K562 (cell line): ENCODE measurements at regions not wholly inside any gene's neighbourhood (a gene's known extent, or its start where the extent isn't known, plus 50 kb on each side); places are given as distances from the start of the nearest gene placed in this dataset.

Source experiments
- ATAC-seq: fragments of 200-7000 bp; cut with Tn5 transposase; 3 replicates; pipeline ENCODE4 v1.9.1; 2020; ENCODE audit warnings: moderate library complexity
- BruUV-seq: library from RNA; stranded (reverse); fragments of 400-500 nt; replicated peaks from 2 replicates; lab custom pipeline; 2021; lab: Mats Ljungman, UMichigan
- CTCF ChIA-PET: fragments of 300-600 bp; formaldehyde crosslinking; extraction: SDS; loops from one replicate; lab custom pipeline; 2021; ENCODE audit warnings: low intra/inter-chr PET ratio; lab: Yijun Ruan, JAX
- POLR2A ChIA-PET: fragments of 300-600, 350-650 bp; sonication (Branson Sonifier 250); formaldehyde crosslinking; extraction: SDS; loops from one replicate; lab custom pipeline; 2021; ENCODE audit warnings: antibody characterized with exemption, inconsistent platforms; lab: Yijun Ruan, JAX
- DNase-seq, 4 experiments: peaks; one replicate each; pipeline versions ENCODE4 v3.0.0 to v3.0.0-alpha.2; 2011 to 2018; ENCODE audit warnings: low spot score in 3 of 4, mixed read lengths in 3 of 4; ENCODE audit errors: extremely low read depth in 1 of 4
- FAIRE-seq: peaks from 2 replicates; lab custom pipeline; 2011; peaks lifted over from hg19 to GRCh38; lab: Jason Lieb, UNC
- H2AFZ ChIP-seq: 2 replicates; pipeline ENCODE4 v1.6.0; 2011; ENCODE audit warnings: low read depth, low read length, control low read depth, inconsistent platforms
- H3K27ac ChIP-seq: fragments of 200-600 bp; 3 replicates; pipeline ENCODE4 v1.8.0; 2011; ENCODE audit warnings: low read depth, mild to moderate bottlenecking, control low read depth, inconsistent platforms, low read length, moderate library complexity, mixed read lengths; ENCODE audit errors: extremely low read depth
- H3K27me3 ChIP-seq, 2 experiments: fragments of 300-600 bp in 1 of 2; 2 replicates in 1 of 2; 3 replicates in 1 of 2; pipeline versions ENCODE4 v1.6.0 to v1.8.0; 2011; ENCODE audit warnings: inconsistent platforms in 2 of 2, low read length in 2 of 2, mild to moderate bottlenecking in 1 of 2, mixed read lengths in 1 of 2, moderate library complexity in 1 of 2; ENCODE audit not compliant: control insufficient read depth in 2 of 2, insufficient read depth in 2 of 2
- H3K36me3 ChIP-seq: fragments of 300-600 bp; 3 replicates; pipeline ENCODE4 v1.8.0; 2011; ENCODE audit warnings: mild to moderate bottlenecking, low read length, inconsistent platforms; ENCODE audit not compliant: control insufficient read depth, insufficient read depth
- H3K4me1 ChIP-seq, 2 experiments: fragments of 200-600 bp in 1 of 2; replicated peaks in 1 of 2; 2 replicates in 1 of 2; 3 replicates in 1 of 2; pipeline versions ENCODE4 v1.5.1 to v1.8.0; 2011; ENCODE audit warnings: inconsistent platforms in 2 of 2, low read length in 2 of 2, mild to moderate bottlenecking in 1 of 2, mixed read lengths in 1 of 2, moderate library complexity in 1 of 2; ENCODE audit not compliant: control insufficient read depth in 2 of 2, insufficient read depth in 2 of 2
- H3K4me2 ChIP-seq: 2 replicates; pipeline ENCODE4 v1.6.1; 2011; ENCODE audit warnings: low read length, control low read depth, inconsistent platforms, mixed read lengths; ENCODE audit not compliant: insufficient read depth
- H3K4me3 ChIP-seq: fragments of 200-600 bp; sonication (generic), shearing (Covaris generic); 2 replicates; pipeline ENCODE4 v1.5.1; 2016; ENCODE audit warnings: control low read depth, inconsistent platforms
- H3K79me2 ChIP-seq: fragments of 200-600 bp; 3 replicates; pipeline ENCODE4 v1.8.0; 2011; ENCODE audit warnings: low read length, inconsistent platforms; ENCODE audit not compliant: control insufficient read depth, insufficient read depth
- H3K9ac ChIP-seq, 2 experiments: 2 replicates each; pipeline versions ENCODE4 v1.6.0 to v1.6.1; 2011; ENCODE audit warnings: low read depth in 2 of 2, low read length in 2 of 2, control low read depth in 1 of 2, inconsistent platforms in 1 of 2, mild to moderate bottlenecking in 1 of 2, mixed read lengths in 1 of 2; ENCODE audit not compliant: insufficient read depth in 1 of 2
- H3K9me1 ChIP-seq: one replicate; pipeline ENCODE4 v1.6.0; 2011; ENCODE audit warnings: inconsistent platforms, mild to moderate bottlenecking, low read length, moderate library complexity; ENCODE audit not compliant: control insufficient read depth, insufficient read depth
- H3K9me3 ChIP-seq: replicated peaks from 2 replicates; pipeline ENCODE4 v1.5.1; 2011; ENCODE audit warnings: low read depth, low read length, inconsistent platforms; ENCODE audit not compliant: control insufficient read depth, insufficient read depth
- H4K20me1 ChIP-seq: replicated peaks from 2 replicates; pipeline ENCODE4 v1.6.1; 2011; ENCODE audit warnings: low read length, inconsistent platforms, mixed read lengths; ENCODE audit not compliant: control insufficient read depth, insufficient read depth
- ATF3 ChIP-seq, 2 experiments: fragments of 450-650 bp in 1 of 2; sonication (generic) in 1 of 2; formaldehyde crosslinking in 1 of 2; IDR thresholded peaks in 1 of 2; conservative IDR thresholded peaks in 1 of 2; 2 replicates each; pipeline versions ENCODE4 v1.6.1 to v1.8.1; 2016 to 2023; ENCODE audit warnings: mild to moderate bottlenecking in 2 of 2, moderate library complexity in 2 of 2, inconsistent platforms in 1 of 2, missing genetic modification reagents in 1 of 2
- CTCF ChIP-seq, 3 experiments: IDR thresholded peaks in 2 of 3; conservative IDR thresholded peaks in 1 of 3; 2 replicates each; pipeline ENCODE4 v1.5.1; 2011 to 2012; ENCODE audit warnings: low read length in 3 of 3, mild to moderate bottlenecking in 3 of 3, control low read depth in 2 of 3, improper control_type of control experiment in 1 of 3, inconsistent platforms in 1 of 3, low read depth in 1 of 3, mixed read lengths in 1 of 3, moderate library complexity in 1 of 3; ENCODE audit not compliant: insufficient read depth in 2 of 3
- PHTF2 ChIP-seq: fragments of 250-450 bp; sonication (Bioruptor Pico); IDR thresholded peaks from 2 replicates; pipeline ENCODE4 v1.5.0; 2021; ENCODE audit warnings: mild to moderate bottlenecking
- RAD21 ChIP-seq, 2 experiments: fragments of 250-450 bp in 1 of 2; fragments of 450-650 bp in 1 of 2; sonication (Bioruptor Pico) in 1 of 2; formaldehyde crosslinking in 1 of 2; IDR thresholded peaks in 1 of 2; conservative IDR thresholded peaks in 1 of 2; 2 replicates each; pipeline versions ENCODE4 v1.4.0 to v1.8.0; 2020 to 2022; ENCODE audit warnings: mild to moderate bottlenecking in 2 of 2, moderate library complexity in 1 of 2
- REST ChIP-seq, 2 experiments: fragments of 450-650 bp; formaldehyde crosslinking in 1 of 2; IDR thresholded peaks; 2 replicates each; pipeline versions ENCODE4 v1.4.0 to v1.6.1; 2014 to 2020; ENCODE audit warnings: mild to moderate bottlenecking in 2 of 2, borderline replicate concordance in 1 of 2, low read depth in 1 of 2
- ZC3H4 ChIP-seq: sonication (generic); formaldehyde crosslinking; IDR thresholded peaks from 2 replicates; pipeline ENCODE4 v1.9.0; 2021; ENCODE audit warnings: missing genetic modification reagents, borderline replicate concordance
- ZNF311 ChIP-seq: fragments of 250-450 bp; sonication (Bioruptor Pico); IDR thresholded peaks from 2 replicates; pipeline ENCODE4 v1.4.0; 2020; ENCODE audit warnings: mild to moderate bottlenecking, moderate library complexity
- ZNF655 ChIP-seq: fragments of 250-450 bp; sonication (Bioruptor Pico); IDR thresholded peaks from 2 replicates; pipeline ENCODE4 v1.5.0; 2021
- WGBS: fragments of 100-300 bp; shearing (Covaris generic); methylation state at CpG from one replicate; pipeline ENCODE4 v1.1.6; 2016; ENCODE audit warnings: low coverage, mixed read lengths; ENCODE audit not compliant: insufficient coverage; ENCODE audit errors: missing lambda C conversion rate; 5-methylcytosine and 5-hydroxymethylcytosine counted together
- in situ Hi-C: fragments of 300-500 bp; cut with MboI; formaldehyde crosslinking; loops from 4 replicates; pipeline ENCODE4 v1.15.0; 2018; ENCODE audit warnings: inconsistent platforms, mixed read lengths
- intact Hi-C: fragments of 100-400 bp; cut with micrococcal nuclease; formaldehyde crosslinking; loops from 2 replicates; pipeline ENCODE4 v1.14.2; 2022

DNA sequence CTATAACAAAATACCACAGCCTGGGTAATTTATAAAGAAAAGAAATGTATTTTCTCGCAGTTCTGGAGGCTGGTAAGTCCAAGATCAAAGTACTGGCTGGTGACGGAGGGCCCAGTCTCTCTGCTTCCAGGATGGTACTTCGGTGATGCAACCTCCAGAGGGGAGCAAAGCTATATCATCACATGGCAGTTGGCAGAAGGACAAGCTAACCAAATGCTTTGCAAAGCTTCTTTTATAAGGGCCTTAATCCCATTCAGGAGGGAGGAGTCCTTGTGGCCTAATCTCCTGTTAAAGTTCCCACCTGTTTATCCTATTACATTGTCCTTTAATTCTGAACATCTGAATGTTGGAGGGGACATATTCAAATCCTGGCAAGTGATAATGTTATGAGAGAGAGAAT is 134.1 kb upstream of the SP4 start:
- ChIA-PET CTCF (interaction anchor here (0.6 kb wide), 1 partner anchor 113 kb away, joined by 3 read pairs; no protein-coding TSS in a partner anchor), POLR2A (no interaction called here)
- no peak overlapping the region for H3K4me2 ChIP-seq
- no peak overlapping the region for H3K9ac ChIP-seq
- H3K9me3 ChIP-seq: no peaks in the 10 kb centered on the region
- H4K20me1 ChIP-seq: no peaks in the 10 kb centered on the region
- DNase-seq (no peak), FAIRE-seq (no peak), ATAC-seq (0 out of 3 replicates have a peak, but pooled peaks have one; percentile 29)
- TF ChIP-seq PHTF2 (no peak), ZNF655 (CRISPR knock-in tag) (no peak), ZC3H4 (CRISPR knock-in tag) (no peak), CTCF (IDR thresholded peaks at IDR 0.05 in 2 of 3, conservative IDR thresholded peaks at IDR 0.05 in 1 of 3; ENCODE audit: insufficient read depth in 2 of 3, low read depth in 1 of 3, low read length in 3 of 3) (peak in 1 of 3 experiments; percentile 17; a peak in 1 of 6 replicates), ZNF311 (CRISPR knock-in tag) (no peak), REST (IDR thresholded peaks at IDR 0.05; ENCODE audit: borderline replicate concordance) (peak; percentile 24; the same call in 1 of the 2 replicates), REST (CRISPR knock-in tag; IDR thresholded peaks at IDR 0.05; ENCODE audit: low read depth) (no peak), RAD21 (CRISPR knock-in tag; conservative IDR thresholded peaks at IDR 0.05 in 1 of 2, IDR thresholded peaks at IDR 0.05 in 1 of 2) (0 out of 4 replicates have a peak, but pooled peaks of 1 of the 2 experiments have one; percentile 11), ATF3 (IDR thresholded peaks at IDR 0.05) (peak; percentile 41; the same call in 1 of the 2 replicates), ATF3 (CRISPR knock-in tag; conservative IDR thresholded peaks at IDR 0.05) (no peak)
- no peak overlapping the region for H3K27ac ChIP-seq
- no peaks in the 10 kb centered on the region for H3K36me3 ChIP-seq
- no peak overlapping the region for H2AFZ ChIP-seq
- no peaks in the 10 kb centered on the region for H3K9me1 ChIP-seq
- H3K27me3 ChIP-seq: no peaks in the 10 kb centered on the region
- in situ Hi-C loops (no loop called here), intact Hi-C loops (no loop called here)
- WGBS: 0% methylated on average over 3 of the region's 3 CpGs
- no peaks in the 10 kb centered on the region for H3K4me1 ChIP-seq
- BruUV-seq: no TSS peak
- H3K79me2 ChIP-seq: no peaks in the 10 kb centered on the region
- no peak overlapping the region for H3K4me3 ChIP-seq
